MM.1S (cell line): ENCODE measurements at regions not wholly inside any gene's neighbourhood (a gene's known extent, or its start where the extent isn't known, plus 50 kb on each side); places are given as distances from the start of the nearest gene placed in this dataset.

Source experiments
- DNase-seq: peaks from one replicate; pipeline ENCODE4 v3.0.0-alpha.2; 2015
- H2AFZ ChIP-seq: fragments of 300-600 bp; sonication (generic); 2 replicates; pipeline ENCODE4 v1.6.0; 2016; ENCODE audit warnings: antibody characterized with exemption, low read length
- H3F3A ChIP-seq: fragments of 300-600 bp; sonication (generic); 2 replicates; pipeline ENCODE4 v1.6.1; 2016; ENCODE audit warnings: mild to moderate bottlenecking, antibody characterized with exemption, low read length, moderate library complexity, mixed read lengths; ENCODE audit not compliant: insufficient read depth
- H3K27ac ChIP-seq: fragments of 300-600 bp; sonication (generic); 2 replicates; pipeline ENCODE4 v1.5.1; 2016; ENCODE audit warnings: mild to moderate bottlenecking, low read length
- H3K27me3 ChIP-seq: fragments of 300-600 bp; sonication (generic); replicated peaks from 2 replicates; pipeline ENCODE4 v1.6.0; 2016; ENCODE audit warnings: low read length; ENCODE audit not compliant: insufficient read depth
- H3K36me3 ChIP-seq: fragments of 300-600 bp; sonication (generic); replicated peaks from 2 replicates; pipeline ENCODE4 v1.6.1; 2016; ENCODE audit warnings: mild to moderate bottlenecking, low read length, mixed read lengths; ENCODE audit not compliant: insufficient read depth
- H3K4me1 ChIP-seq: fragments of 300-600 bp; sonication (generic); 2 replicates; pipeline ENCODE4 v1.6.1; 2016; ENCODE audit warnings: low read length, mixed read lengths
- H3K4me2 ChIP-seq: fragments of 300-600 bp; sonication (generic); 2 replicates; pipeline ENCODE4 v1.6.0; 2016; ENCODE audit warnings: low read depth, low read length
- H3K4me3 ChIP-seq: fragments of 300-600 bp; sonication (generic); 2 replicates; pipeline ENCODE4 v1.5.1; 2016; ENCODE audit warnings: low read length, mixed read lengths
- H3K79me2 ChIP-seq: fragments of 300-600 bp; sonication (generic); 2 replicates; pipeline ENCODE4 v1.6.1; 2016; ENCODE audit warnings: mixed run types, low read length, mixed read lengths
- H3K9ac ChIP-seq: fragments of 300-600 bp; sonication (generic); 2 replicates; pipeline ENCODE4 v1.6.1; 2016; ENCODE audit warnings: low read length, mixed read lengths
- H3K9me2 ChIP-seq: fragments of 300-600 bp; sonication (generic); replicated peaks from 2 replicates; pipeline ENCODE4 v1.6.1; 2016; ENCODE audit warnings: mild to moderate bottlenecking, low read length, mixed read lengths; ENCODE audit not compliant: insufficient read depth
- H3K9me3 ChIP-seq: fragments of 300-600 bp; sonication (generic); replicated peaks from 2 replicates; pipeline ENCODE4 v1.6.1; 2016; ENCODE audit warnings: mild to moderate bottlenecking, low read length, mixed read lengths; ENCODE audit not compliant: insufficient read depth
- H4K20me1 ChIP-seq: fragments of 300-600 bp; sonication (generic); 2 replicates; pipeline ENCODE4 v1.6.1; 2016; ENCODE audit warnings: mild to moderate bottlenecking, low read length, moderate library complexity, mixed read lengths; ENCODE audit not compliant: insufficient read depth
- CTCF ChIP-seq: fragments of 300-600 bp; sonication (generic); IDR thresholded peaks from 2 replicates; pipeline ENCODE4 v1.5.1; 2016; ENCODE audit warnings: antibody characterized with exemption, low read length, mixed read lengths
- EZH2 ChIP-seq: fragments of 300-600 bp; sonication (generic); optimal IDR thresholded peaks from 2 replicates; pipeline ENCODE3; 2017; ENCODE audit warnings: low read depth, mild to moderate bottlenecking, antibody characterized with exemption, low read length, mixed read lengths
- EZH2phosphoT487 ChIP-seq: fragments of 300-600 bp; sonication (generic); IDR thresholded peaks from 2 replicates; pipeline ENCODE4 v1.6.1; 2018; ENCODE audit warnings: antibody characterized with exemption, low read length

- no peaks in the 10 kb centered on the region for H3K79me2 ChIP-seq
- H3K36me3 ChIP-seq = no peaks in the 10 kb centered on the region
- DNase-seq = no peak
- H4K20me1 ChIP-seq = no peaks in the 10 kb centered on the region
- no peaks in the 10 kb centered on the region for H3K4me1 ChIP-seq
- no peaks in the 10 kb centered on the region for H3F3A ChIP-seq
- H3K9me2 ChIP-seq = no peaks in the 10 kb centered on the region
- H3K9ac ChIP-seq = no peak overlapping the region
- no peaks in the 10 kb centered on the region for H3K27me3 ChIP-seq
- no peak overlapping the region for H2AFZ ChIP-seq
- H3K4me3 ChIP-seq = no peak overlapping the region
- H3K27ac ChIP-seq = no peak overlapping the region
- H3K4me2 ChIP-seq = no peak overlapping the region
- no peaks in the 10 kb centered on the region for H3K9me3 ChIP-seq
- no peak for TF ChIP-seq EZH2
- TF ChIP-seq CTCF = no peak
- no peak for TF ChIP-seq EZH2phosphoT487
These were observed 329.9 kb downstream of the FGFR2 start for GRCh38 chr10:121268363-121268762.

GRCh38 chr10:121268863-121269432 is 329.3 kb downstream of the FGFR2 start:
- no peaks in the 10 kb centered on the region for H4K20me1 ChIP-seq

GRCh38 chr10:121270906-121271305 is 327.3 kb downstream of the FGFR2 start:
- no peak overlapping the region for H3K9ac ChIP-seq
- TF ChIP-seq CTCF = no peak
- H3F3A ChIP-seq = no peaks in the 10 kb centered on the region
- H3K79me2 ChIP-seq = no peaks in the 10 kb centered on the region
- no peak for DNase-seq
- H4K20me1 ChIP-seq = no peaks in the 10 kb centered on the region
- no peaks in the 10 kb centered on the region for H3K9me3 ChIP-seq
- H3K27ac ChIP-seq = no peak overlapping the region
- H2AFZ ChIP-seq = no peak overlapping the region
- H3K9me2 ChIP-seq = no peaks in the 10 kb centered on the region
- no peaks in the 10 kb centered on the region for H3K4me1 ChIP-seq
- no peaks in the 10 kb centered on the region for H3K36me3 ChIP-seq
- H3K4me3 ChIP-seq = no peak overlapping the region
- no peak overlapping the region for H3K4me2 ChIP-seq
- no peaks in the 10 kb centered on the region for H3K27me3 ChIP-seq

More at GRCh38 chr10:121268863-121269432, 329.3 kb downstream of the FGFR2 start:
- Histone ChIP-seq H3K9ac (no peak overlapping the region), H3K27me3 (no peaks in the 10 kb centered on the region), H3K4me3 (no peak overlapping the region), H3K4me2 (no peak overlapping the region), H3K36me3 (no peaks in the 10 kb centered on the region), H3K27ac (no peak overlapping the region), H3K4me1 (no peaks in the 10 kb centered on the region), H3K9me3 (no peaks in the 10 kb centered on the region), H2AFZ (no peak overlapping the region), H3K79me2 (no peaks in the 10 kb centered on the region), H3K9me2 (no peaks in the 10 kb centered on the region), H3F3A (no peaks in the 10 kb centered on the region)
- TF ChIP-seq CTCF (no peak), EZH2phosphoT487 (no peak), EZH2 (no peak)
- no peak for DNase-seq
